Progenitor cell of endocrine pancreas (in vitro differentiated cells): ENCODE measurements at regions not wholly inside any gene's neighbourhood (a gene's known extent, or its start where the extent isn't known, plus 50 kb on each side); places are given as distances from the start of the nearest gene placed in this dataset.

Source experiments
- DNase-seq: peaks from one replicate; pipeline ENCODE4 v3.0.0; 2021; ENCODE audit warnings: low spot score; ENCODE audit not compliant: unreplicated experiment
- H3K27ac Mint-ChIP-seq: 2 replicates; pipeline ENCODE4 v1.8.0; 2021; ENCODE audit warnings: mild to moderate bottlenecking, moderate library complexity, mixed read lengths
- H3K27me3 Mint-ChIP-seq: 2 replicates; pipeline ENCODE4 v1.8.0; 2021; ENCODE audit warnings: mixed read lengths
- H3K36me3 Mint-ChIP-seq: 2 replicates; pipeline ENCODE4 v1.8.0; 2022; ENCODE audit warnings: mixed read lengths; ENCODE audit not compliant: insufficient read depth
- H3K4me1 Mint-ChIP-seq: 2 replicates; pipeline ENCODE4 v1.8.0; 2021; ENCODE audit warnings: low read depth, mixed read lengths
- H3K4me3 Mint-ChIP-seq: 2 replicates; pipeline ENCODE4 v1.8.0; 2021; ENCODE audit warnings: low read depth, mild to moderate bottlenecking, moderate library complexity, mixed read lengths
- H3K9me3 Mint-ChIP-seq: 2 replicates; pipeline ENCODE4 v1.8.0; 2021; ENCODE audit warnings: low read depth, mixed read lengths
- TF ChIP-seq, protein P1 (sequence below): fragments of 200-600 bp; sonication (generic); IDR thresholded peaks from one replicate; pipeline ENCODE4 v1.5.0; 2021; ENCODE audit warnings: antibody characterized with exemption, mild to moderate bottlenecking; ENCODE audit not compliant: unreplicated experiment

DNA sequence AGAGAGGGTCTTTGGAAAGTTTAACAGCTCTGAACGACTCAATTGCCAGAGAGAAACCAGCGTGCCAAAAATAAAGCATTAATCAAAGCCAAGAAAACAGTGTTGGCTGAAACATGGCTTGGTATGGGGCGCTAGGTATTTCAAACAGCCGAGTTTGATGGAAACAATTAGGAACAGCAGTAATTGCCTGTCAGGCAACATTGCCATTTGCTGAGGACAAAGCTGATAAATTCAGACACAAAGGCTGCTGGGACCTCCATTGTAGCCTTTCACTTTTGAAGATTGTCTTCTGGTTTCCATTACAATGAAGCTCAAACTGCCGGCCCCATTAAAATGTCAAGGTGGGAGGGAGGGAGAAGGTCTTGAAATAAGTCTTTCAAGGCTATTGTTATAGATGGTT lies 125.4 kb upstream of the SPDL1 start:
- Mint-ChIP-seq H3K36me3 (no peaks in the 10 kb centered on the region), H3K9me3 (peaks cover 7% of the 10 kb centered on the region), H3K27ac (no peak overlapping the region), H3K4me1 (peaks cover 2% of the 10 kb centered on the region), H3K4me3 (no peak overlapping the region), H3K27me3 (no peaks in the 10 kb centered on the region)
- TF ChIP-seq, protein P1, sequence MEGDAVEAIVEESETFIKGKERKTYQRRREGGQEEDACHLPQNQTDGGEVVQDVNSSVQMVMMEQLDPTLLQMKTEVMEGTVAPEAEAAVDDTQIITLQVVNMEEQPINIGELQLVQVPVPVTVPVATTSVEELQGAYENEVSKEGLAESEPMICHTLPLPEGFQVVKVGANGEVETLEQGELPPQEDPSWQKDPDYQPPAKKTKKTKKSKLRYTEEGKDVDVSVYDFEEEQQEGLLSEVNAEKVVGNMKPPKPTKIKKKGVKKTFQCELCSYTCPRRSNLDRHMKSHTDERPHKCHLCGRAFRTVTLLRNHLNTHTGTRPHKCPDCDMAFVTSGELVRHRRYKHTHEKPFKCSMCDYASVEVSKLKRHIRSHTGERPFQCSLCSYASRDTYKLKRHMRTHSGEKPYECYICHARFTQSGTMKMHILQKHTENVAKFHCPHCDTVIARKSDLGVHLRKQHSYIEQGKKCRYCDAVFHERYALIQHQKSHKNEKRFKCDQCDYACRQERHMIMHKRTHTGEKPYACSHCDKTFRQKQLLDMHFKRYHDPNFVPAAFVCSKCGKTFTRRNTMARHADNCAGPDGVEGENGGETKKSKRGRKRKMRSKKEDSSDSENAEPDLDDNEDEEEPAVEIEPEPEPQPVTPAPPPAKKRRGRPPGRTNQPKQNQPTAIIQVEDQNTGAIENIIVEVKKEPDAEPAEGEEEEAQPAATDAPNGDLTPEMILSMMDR = no peak
- no peak for DNase-seq

DNA sequence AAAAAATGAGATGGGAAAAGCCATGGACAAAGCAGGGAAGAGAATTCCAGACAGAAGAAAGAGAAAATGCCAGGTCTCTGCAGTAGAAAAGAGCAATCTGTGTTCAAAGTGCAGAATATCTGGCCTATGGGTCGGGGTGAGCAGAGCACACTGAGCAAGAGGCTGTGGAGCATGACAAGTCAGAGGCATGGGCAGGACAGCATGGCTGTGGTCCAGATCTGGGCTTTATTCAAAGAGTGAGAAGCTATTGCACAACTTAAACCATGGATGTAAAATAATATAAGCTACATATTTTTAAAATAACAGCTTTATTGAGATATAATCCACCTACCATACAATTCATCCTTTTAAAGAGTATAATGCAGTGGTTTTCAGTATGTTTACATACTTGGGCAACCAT lies 133.1 kb upstream of the SPDL1 start:
- peaks cover 7% of the 10 kb centered on the region for H3K9me3 Mint-ChIP-seq
- TF ChIP-seq, protein P1 = no peak
- DNase-seq = no peak
- H3K4me3 Mint-ChIP-seq = no peak overlapping the region
- H3K27ac Mint-ChIP-seq = no peak overlapping the region
- H3K27me3 Mint-ChIP-seq = no peaks in the 10 kb centered on the region
- no peaks in the 10 kb centered on the region for H3K36me3 Mint-ChIP-seq
- no peaks in the 10 kb centered on the region for H3K4me1 Mint-ChIP-seq

GRCh38 chr5:169448826-169449225 lies 134.7 kb upstream of the SPDL1 start:
- Mint-ChIP-seq H3K4me1 (no peaks in the 10 kb centered on the region), H3K36me3 (no peaks in the 10 kb centered on the region), H3K27ac (no peak overlapping the region), H3K27me3 (no peaks in the 10 kb centered on the region), H3K9me3 (no peaks in the 10 kb centered on the region), H3K4me3 (no peak overlapping the region)
- no peak for DNase-seq
- TF ChIP-seq, protein P1 = no peak

DNA sequence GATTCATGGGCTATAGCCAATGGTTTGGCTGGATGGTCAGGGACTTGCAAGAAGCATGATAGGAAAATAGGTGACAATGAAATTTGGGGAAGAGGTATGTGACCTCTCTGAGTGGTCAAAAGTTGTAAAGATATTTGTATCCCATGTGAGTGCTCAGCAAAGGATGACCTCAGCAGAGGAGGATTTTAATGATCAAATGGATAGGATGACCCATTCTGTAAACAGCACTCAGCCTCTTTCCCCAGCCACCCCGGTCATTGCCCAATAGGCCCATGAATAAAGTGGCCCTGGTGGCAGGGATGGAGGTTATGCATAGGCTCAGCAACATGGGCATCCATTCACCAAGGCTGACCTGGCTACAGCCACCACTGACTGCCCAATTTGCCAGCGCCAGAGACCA lies 138.4 kb upstream of the SPDL1 start:
- no peak overlapping the region for H3K27ac Mint-ChIP-seq
- no peak for DNase-seq
- H3K4me3 Mint-ChIP-seq = no peak overlapping the region
- H3K9me3 Mint-ChIP-seq = no peaks in the 10 kb centered on the region
- TF ChIP-seq, protein P1 = no peak
- peaks cover 15% of the 10 kb centered on the region for H3K4me1 Mint-ChIP-seq
- H3K27me3 Mint-ChIP-seq = peaks cover 2% of the 10 kb centered on the region
- H3K36me3 Mint-ChIP-seq = no peaks in the 10 kb centered on the region

DNA sequence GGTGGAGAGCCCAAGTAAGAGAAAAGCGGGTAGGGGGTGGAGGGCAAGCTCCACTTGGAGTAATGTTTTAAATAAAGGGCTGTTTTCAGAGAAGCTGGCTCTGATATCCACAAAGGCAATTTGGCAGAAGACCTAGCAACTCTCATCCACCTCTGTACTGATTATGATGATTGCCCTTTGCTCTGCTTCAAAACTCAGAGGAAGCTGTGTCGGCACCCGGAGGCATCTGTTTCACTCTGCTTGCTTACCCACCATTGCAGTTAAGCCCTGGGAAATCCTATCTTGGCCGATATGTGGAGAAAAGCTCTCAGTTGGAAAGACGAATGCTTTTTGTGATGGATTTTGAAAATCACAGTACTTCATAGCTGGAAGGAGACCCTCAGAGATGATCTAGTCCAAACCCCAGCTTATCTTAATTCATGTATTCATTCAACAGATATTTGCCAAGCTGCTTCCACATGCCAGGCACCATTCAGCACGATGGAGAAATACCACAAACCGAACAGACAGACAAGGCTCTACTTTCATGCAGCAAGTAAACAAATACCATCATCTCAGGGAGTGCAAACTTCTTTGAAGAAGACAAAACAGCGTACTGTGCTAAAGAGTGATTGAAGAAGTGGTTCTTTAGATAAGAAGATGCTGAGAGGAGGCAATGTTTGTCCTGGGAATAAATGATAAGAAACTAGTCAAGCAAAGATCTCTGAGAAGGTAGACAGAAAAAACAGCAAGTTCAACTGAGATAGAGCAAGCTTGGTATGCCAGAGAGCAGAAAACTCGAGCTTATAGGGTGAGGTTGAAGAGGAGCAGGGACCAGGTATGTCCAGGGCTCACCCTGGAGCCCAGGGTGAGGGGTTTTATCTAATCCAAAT lies 140.4 kb upstream of the SPDL1 start:
- H3K36me3 Mint-ChIP-seq = no peaks in the 10 kb centered on the region
- TF ChIP-seq, protein P1 = no peak
- no peaks in the 10 kb centered on the region for H3K9me3 Mint-ChIP-seq
- DNase-seq = no peak
- H3K27me3 Mint-ChIP-seq = peaks cover 5% of the 10 kb centered on the region
- H3K4me1 Mint-ChIP-seq = peaks cover 17% of the 10 kb centered on the region
- H3K4me3 Mint-ChIP-seq = no peak overlapping the region
- no peak overlapping the region for H3K27ac Mint-ChIP-seq
